ENCODE measurements at regions not wholly inside any gene's neighbourhood (a gene's known extent, or its start where the extent isn't known, plus 50 kb on each side); places are given as distances from the start of the nearest gene placed in this dataset.

- DNase-seq, result peak; percentile 85
Observed at GRCh38 chr5:160175438-160176218, 53.7 kb upstream of the FABP6 start.

- DNase-seq, result no peak
Observed at GRCh38 chr5:160174780-160175437, 54.4 kb upstream of the FABP6 start.

DNA sequence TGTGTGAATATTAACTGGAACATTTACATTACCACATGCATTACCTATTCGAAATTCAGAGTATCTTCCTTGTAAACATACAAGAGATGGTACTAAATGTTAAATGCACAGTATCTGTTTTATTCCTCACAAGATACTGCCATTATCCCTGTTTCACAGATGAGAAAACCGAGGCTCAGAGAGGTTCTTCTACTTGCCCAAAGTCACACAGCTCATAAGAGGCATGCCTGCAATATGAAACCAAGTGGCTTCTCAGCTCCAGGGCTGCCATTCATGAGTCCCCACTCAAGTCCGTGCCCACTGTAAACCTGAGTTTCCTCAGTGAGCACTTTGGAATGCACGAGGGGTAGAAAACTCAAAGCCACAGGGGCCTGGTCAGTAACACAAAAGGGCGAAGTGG is 55.0 kb upstream of the FABP6 start:
- no peak for DNase-seq

DNA sequence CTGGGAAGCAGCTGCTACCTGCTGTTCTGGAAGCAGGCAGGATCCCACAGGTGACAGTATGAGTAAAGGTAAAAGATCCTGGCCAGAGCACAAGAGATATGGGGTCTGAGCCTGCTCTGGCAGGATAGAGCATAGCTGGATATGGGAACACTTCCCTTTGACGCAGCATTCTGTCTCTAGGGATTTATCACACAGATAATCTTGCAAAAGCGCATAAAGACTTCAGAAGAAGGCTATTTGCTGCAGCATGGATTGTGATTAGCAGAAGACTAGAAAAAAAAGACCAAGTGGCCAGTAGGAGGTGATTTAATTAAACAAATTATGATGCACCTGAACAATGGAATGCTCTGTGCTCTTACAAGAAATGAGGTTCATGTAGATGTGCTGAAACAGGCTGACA is 52.4 kb upstream of the PWWP2A start:
- no peak for DNase-seq

DNA sequence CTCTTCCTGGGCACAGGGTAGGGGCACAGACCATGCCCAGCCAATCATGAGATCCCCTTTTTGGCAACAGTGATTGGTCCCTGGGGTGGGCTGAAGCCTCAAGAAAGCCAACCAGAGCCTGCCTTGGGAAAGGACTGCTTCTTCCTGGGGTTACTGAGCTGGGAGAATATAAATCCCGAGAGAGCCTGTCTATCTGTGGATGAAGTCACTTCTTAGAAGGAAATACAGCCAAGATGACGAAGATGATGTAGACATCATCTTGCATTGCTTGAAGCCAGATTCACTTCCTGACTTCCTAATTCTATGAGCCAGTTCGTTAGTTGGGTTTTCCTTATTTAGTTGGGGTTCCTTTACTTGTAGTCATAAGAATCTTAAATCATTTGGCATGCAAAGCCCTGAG is 50.1 kb upstream of the PWWP2A start:
- no peak for DNase-seq
